ENCODE measurements at regions not wholly inside any gene's neighbourhood (a gene's known extent, or its start where the extent isn't known, plus 50 kb on each side); places are given as distances from the start of the nearest gene placed in this dataset.

DNA sequence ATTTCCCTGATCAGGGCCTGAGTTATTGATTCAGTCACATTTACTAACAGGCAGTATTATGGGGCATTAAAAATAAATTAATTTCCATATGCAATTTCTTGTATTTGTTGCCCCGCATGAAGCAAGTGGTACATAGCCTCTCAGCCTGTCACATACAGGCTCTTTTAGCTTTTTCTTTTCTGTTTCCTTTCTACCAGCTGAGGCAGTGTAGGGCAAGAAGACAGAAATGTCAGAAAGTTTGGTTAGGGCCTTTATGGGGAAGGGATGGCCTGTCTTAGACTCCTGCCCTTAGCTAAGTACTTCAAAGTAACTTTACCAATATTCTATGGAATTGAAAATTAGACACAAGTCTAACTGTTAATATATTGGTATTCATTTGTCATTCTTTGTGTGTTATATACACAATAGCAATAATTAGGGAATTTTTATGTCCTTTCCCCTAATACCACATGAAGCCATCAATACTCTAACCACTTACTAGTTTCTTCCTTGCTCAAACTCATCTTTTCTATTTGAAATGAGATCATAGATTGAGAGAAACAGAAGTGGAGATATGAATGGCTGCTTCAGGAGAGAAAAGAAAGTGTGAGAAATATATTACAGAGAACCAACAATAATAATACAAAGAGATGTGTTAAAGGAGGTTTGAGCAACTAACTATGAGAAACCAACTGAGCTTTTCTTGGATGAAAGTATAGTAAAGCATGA lies 669.6 kb downstream of the PCDH17 start:
- no peak for TF ChIP-seq EZH2phosphoT487 (IDR thresholded peaks at IDR 0.05; ENCODE audit: borderline replicate concordance, low read length)
- TF ChIP-seq, protein P1, sequence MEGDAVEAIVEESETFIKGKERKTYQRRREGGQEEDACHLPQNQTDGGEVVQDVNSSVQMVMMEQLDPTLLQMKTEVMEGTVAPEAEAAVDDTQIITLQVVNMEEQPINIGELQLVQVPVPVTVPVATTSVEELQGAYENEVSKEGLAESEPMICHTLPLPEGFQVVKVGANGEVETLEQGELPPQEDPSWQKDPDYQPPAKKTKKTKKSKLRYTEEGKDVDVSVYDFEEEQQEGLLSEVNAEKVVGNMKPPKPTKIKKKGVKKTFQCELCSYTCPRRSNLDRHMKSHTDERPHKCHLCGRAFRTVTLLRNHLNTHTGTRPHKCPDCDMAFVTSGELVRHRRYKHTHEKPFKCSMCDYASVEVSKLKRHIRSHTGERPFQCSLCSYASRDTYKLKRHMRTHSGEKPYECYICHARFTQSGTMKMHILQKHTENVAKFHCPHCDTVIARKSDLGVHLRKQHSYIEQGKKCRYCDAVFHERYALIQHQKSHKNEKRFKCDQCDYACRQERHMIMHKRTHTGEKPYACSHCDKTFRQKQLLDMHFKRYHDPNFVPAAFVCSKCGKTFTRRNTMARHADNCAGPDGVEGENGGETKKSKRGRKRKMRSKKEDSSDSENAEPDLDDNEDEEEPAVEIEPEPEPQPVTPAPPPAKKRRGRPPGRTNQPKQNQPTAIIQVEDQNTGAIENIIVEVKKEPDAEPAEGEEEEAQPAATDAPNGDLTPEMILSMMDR (IDR thresholded peaks at IDR 0.05; ENCODE audit: low read depth, low read length, poor library complexity, severe bottlenecking): no peak
- H3K79me2 ChIP-seq (ENCODE audit: control insufficient read depth, low read length): no peaks in the 10 kb centered on the region
- no peaks in the 10 kb centered on the region for H3K9me2 ChIP-seq (replicated peaks; ENCODE audit: control insufficient read depth, low read length)
- no peaks in the 10 kb centered on the region; the same call in 1 of the 2 replicates for H3K9me3 ChIP-seq (ENCODE audit: control insufficient read depth, insufficient read depth, low read length)
- H4K20me1 ChIP-seq (ENCODE audit: control insufficient read depth, insufficient read depth, low read depth, low read length): no peaks in the 10 kb centered on the region
- no peaks in the 10 kb centered on the region for H3F3A ChIP-seq (ENCODE audit: control insufficient read depth, insufficient read depth)
- H3K4me3 ChIP-seq (ENCODE audit: low read length): no peak overlapping the region
- H3K27ac ChIP-seq (ENCODE audit: low read depth, low read length): no peak overlapping the region
- H3K4me1 ChIP-seq (ENCODE audit: control insufficient read depth, low read length): no peaks in the 10 kb centered on the region
- no peaks in the 10 kb centered on the region for H3K27me3 ChIP-seq (ENCODE audit: control insufficient read depth, low read length)
- no peaks in the 10 kb centered on the region for H3K36me3 ChIP-seq (ENCODE audit: control insufficient read depth, low read length)
- H3K4me2 ChIP-seq (ENCODE audit: low read length): no peak overlapping the region

DNA sequence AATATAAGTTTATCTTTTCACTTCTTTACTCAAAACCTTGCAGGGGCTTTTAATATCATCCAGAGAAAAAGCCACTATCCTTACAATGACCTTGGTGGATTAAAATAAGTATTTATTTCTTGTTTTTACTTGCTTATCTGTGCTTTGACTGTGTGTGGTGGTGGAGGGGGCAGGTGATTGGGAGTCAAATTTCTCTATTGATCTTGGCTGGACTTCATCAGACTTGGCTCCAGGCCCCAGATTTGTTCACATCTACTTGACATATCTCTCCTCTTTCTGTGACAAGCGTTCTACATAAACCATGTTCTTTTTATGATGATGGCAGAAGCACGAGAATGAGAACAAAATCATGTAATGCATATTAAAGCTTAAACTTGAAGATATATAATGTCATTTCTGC lies 670.8 kb downstream of the PCDH17 start:
- H3K27ac ChIP-seq (ENCODE audit: low read depth, low read length): no peak overlapping the region
- H3K4me2 ChIP-seq (ENCODE audit: low read length): no peak overlapping the region
- no peak overlapping the region for H3K4me3 ChIP-seq (ENCODE audit: low read length)
- TF ChIP-seq, protein P1 (IDR thresholded peaks at IDR 0.05; ENCODE audit: low read depth, low read length, poor library complexity, severe bottlenecking): no peak
- TF ChIP-seq EZH2phosphoT487 (IDR thresholded peaks at IDR 0.05; ENCODE audit: borderline replicate concordance, low read length): no peak
- H3K9me3 ChIP-seq (ENCODE audit: control insufficient read depth, insufficient read depth, low read length): no peaks in the 10 kb centered on the region; the same call in 1 of the 2 replicates
- no peaks in the 10 kb centered on the region for H3F3A ChIP-seq (ENCODE audit: control insufficient read depth, insufficient read depth)
- no peaks in the 10 kb centered on the region for H3K27me3 ChIP-seq (ENCODE audit: control insufficient read depth, low read length)
- no peaks in the 10 kb centered on the region for H3K4me1 ChIP-seq (ENCODE audit: control insufficient read depth, low read length)
- no peaks in the 10 kb centered on the region for H3K36me3 ChIP-seq (ENCODE audit: control insufficient read depth, low read length)
- H3K9me2 ChIP-seq (replicated peaks; ENCODE audit: control insufficient read depth, low read length): no peaks in the 10 kb centered on the region
- H3K79me2 ChIP-seq (ENCODE audit: control insufficient read depth, low read length): no peaks in the 10 kb centered on the region
- H4K20me1 ChIP-seq (ENCODE audit: control insufficient read depth, insufficient read depth, low read depth, low read length): no peaks in the 10 kb centered on the region

DNA sequence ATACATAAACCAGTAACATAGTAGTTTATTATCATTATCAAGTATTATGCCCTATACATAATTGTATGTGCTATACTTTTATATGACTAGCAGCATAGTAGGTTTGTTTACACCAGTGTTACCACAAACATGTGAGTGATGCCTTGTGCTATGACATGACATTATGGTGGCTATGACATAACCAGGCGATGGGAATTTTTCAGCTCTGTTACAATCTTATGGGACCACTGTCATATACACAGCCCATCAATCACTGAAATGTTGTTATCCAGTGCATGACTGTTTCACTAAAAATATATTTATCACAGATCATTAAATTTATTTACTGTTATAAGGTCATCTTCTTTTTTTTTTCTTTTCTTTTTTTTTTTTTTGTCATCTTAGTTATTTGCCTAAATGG lies 674.5 kb downstream of the PCDH17 start:
- H3K79me2 ChIP-seq (ENCODE audit: control insufficient read depth, low read length): no peaks in the 10 kb centered on the region
- no peak overlapping the region for H3K4me2 ChIP-seq (ENCODE audit: low read length)
- no peaks in the 10 kb centered on the region for H3K4me1 ChIP-seq (ENCODE audit: control insufficient read depth, low read length)
- no peaks in the 10 kb centered on the region; the same call in 1 of the 2 replicates for H3K9me3 ChIP-seq (ENCODE audit: control insufficient read depth, insufficient read depth, low read length)
- no peak for TF ChIP-seq EZH2phosphoT487 (IDR thresholded peaks at IDR 0.05; ENCODE audit: borderline replicate concordance, low read length)
- TF ChIP-seq, protein P1 (IDR thresholded peaks at IDR 0.05; ENCODE audit: low read depth, low read length, poor library complexity, severe bottlenecking): no peak
- H3F3A ChIP-seq (ENCODE audit: control insufficient read depth, insufficient read depth): no peaks in the 10 kb centered on the region
- H3K27ac ChIP-seq (ENCODE audit: low read depth, low read length): no peak overlapping the region
- H3K9me2 ChIP-seq (replicated peaks; ENCODE audit: control insufficient read depth, low read length): no peaks in the 10 kb centered on the region
- no peaks in the 10 kb centered on the region for H4K20me1 ChIP-seq (ENCODE audit: control insufficient read depth, insufficient read depth, low read depth, low read length)
- no peaks in the 10 kb centered on the region for H3K36me3 ChIP-seq (ENCODE audit: control insufficient read depth, low read length)
- H3K27me3 ChIP-seq (ENCODE audit: control insufficient read depth, low read length): no peaks in the 10 kb centered on the region
- no peak overlapping the region for H3K4me3 ChIP-seq (ENCODE audit: low read length)

All from DOHH2 (cell line).